GM12875 (cell line): ENCODE measurements at regions not wholly inside any gene's neighbourhood (a gene's known extent, or its start where the extent isn't known, plus 50 kb on each side); places are given as distances from the start of the nearest gene placed in this dataset.
"Not testable (repeated sequence)": the region's sequence is repeated elsewhere in the genome, so short reads cannot be mapped to it uniquely, and the experiment has no call there.

Source experiments
- H3K4me3 ChIP-seq: one replicate; pipeline ENCODE4 v1.5.1; 2011; ENCODE audit warnings: low read depth, low read length, control low read depth
- TF ChIP-seq, protein P1 (sequence below): IDR thresholded peaks from 2 replicates; pipeline ENCODE4 v1.5.1; 2011; ENCODE audit warnings: low read depth, mild to moderate bottlenecking, control low read depth, inconsistent platforms, low read length, moderate library complexity, borderline replicate concordance; ENCODE audit not compliant: insufficient read depth

DNA sequence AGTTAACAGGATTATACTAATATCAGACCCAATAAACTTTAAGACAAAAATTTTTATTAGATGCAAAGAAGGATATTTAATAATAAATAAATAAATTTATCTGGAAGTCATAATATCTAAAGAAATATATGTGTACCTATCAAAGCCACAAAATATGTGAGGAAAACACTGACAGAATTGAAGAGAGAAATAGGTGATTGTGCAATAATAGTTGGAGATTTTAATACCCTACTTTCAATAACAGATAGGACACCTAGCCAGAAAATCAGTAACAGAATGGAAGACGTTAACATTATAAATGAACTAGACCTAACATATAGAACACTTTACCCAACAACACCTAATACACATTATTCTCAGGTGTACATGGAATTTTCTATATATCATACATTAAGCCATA is 541.4 kb upstream of the SMC2 start:
- TF ChIP-seq, protein P1, sequence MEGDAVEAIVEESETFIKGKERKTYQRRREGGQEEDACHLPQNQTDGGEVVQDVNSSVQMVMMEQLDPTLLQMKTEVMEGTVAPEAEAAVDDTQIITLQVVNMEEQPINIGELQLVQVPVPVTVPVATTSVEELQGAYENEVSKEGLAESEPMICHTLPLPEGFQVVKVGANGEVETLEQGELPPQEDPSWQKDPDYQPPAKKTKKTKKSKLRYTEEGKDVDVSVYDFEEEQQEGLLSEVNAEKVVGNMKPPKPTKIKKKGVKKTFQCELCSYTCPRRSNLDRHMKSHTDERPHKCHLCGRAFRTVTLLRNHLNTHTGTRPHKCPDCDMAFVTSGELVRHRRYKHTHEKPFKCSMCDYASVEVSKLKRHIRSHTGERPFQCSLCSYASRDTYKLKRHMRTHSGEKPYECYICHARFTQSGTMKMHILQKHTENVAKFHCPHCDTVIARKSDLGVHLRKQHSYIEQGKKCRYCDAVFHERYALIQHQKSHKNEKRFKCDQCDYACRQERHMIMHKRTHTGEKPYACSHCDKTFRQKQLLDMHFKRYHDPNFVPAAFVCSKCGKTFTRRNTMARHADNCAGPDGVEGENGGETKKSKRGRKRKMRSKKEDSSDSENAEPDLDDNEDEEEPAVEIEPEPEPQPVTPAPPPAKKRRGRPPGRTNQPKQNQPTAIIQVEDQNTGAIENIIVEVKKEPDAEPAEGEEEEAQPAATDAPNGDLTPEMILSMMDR: no peak
- no peak overlapping the region for H3K4me3 ChIP-seq

DNA sequence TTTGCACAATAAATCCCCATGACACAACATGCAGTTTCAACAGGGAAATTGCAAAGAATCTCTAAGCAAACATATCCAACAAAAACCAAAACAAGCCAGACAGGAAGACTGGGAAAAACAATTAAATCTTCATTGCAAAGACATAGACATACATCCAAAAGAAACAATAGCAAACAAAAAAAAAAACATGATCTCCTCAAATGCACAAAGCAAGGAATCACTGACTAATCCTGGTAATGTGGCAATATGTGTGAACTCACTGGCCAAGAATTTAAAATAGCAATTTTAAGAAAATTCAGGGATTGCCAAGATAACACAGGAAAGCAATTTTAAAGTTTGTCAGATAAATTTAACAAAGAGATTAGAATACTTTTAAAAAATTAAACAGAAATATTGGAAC is 520.1 kb upstream of the SMC2 start:
- TF ChIP-seq, protein P1: no peak
- no peak overlapping the region for H3K4me3 ChIP-seq

DNA sequence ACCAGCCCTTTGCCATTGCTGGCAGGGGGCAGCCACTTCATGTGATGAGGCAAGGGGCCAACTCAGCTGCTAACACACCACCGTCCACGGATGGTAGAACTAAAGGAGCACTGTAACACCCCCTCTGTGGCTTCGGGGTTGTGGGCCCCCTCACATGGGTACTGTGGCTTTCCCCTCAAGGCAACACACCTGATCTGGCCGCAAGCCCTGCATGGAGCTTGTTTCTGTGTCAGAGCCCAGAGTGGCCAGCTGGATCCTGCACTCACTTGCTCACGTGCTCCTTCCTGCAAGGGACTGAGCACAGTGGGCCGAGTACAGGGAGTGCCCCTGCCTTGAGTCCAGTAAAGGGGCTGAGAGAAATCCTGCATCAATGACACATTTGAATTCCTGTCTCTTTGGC is 507.4 kb upstream of the SMC2 start:
- H3K4me3 ChIP-seq: no peak overlapping the region
- TF ChIP-seq, protein P1: no peak

DNA sequence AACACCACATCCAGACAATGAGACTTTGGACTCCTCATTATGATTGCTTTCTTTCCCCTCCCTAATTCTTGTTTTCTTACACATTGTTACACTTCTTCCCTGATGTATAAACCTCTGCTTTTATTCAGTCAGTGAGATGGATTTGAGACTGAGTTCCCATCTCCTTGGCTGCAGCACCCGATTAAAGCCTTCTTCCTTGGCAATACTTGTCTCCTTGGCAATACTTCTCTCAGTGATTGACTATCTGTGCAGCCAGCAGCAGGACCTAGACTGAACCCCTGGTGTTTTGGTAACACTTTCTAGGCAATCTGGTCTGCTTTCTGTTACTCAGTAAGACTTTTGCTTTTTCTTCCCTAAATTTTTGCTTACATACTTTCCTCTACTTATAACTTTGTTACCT is 492.8 kb upstream of the SMC2 start:
- no peak overlapping the region for H3K4me3 ChIP-seq
- TF ChIP-seq, protein P1: no peak

DNA sequence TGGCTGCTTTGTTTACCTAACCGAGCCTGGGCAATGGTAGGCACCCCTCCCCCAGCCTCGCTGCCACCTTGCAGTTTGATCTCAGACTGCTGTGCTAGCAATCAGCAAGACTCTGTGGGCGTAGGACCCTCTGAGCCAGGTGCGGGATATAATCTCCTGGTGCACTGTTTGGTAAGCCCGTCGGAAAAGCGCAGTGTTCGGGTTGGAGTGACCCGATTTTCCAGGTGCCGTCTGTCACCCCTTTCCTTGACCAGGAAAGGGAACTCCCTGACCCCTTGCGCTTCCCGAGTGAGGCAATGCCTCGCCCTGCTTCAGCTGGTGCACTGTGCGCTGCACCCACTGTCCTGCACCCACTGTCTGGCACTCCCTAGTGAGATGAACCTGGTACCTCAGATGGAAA is 482.2 kb upstream of the SMC2 start:
- not testable (repeated sequence) for H3K4me3 ChIP-seq

DNA sequence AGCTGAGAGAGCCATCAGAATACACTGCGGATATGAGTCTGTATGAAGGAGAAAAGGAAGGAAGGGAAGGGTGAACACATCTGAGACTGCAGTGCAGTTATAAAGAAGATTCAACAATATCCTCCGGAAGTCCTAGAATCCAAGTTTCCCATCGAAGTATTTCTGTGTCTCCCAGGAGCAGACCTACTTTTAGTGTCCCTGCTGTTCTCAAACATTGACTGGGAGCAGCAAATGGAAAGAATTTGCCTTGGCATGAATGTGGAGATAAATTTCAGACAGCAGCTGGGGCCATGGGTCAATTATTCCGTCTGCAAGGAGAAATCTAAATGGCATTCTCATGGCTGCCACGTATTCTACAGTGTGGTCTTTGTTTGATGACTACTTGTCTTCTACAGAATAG is 478.1 kb upstream of the SMC2 start:
- H3K4me3 ChIP-seq: no peak overlapping the region
- TF ChIP-seq, protein P1: no peak

DNA sequence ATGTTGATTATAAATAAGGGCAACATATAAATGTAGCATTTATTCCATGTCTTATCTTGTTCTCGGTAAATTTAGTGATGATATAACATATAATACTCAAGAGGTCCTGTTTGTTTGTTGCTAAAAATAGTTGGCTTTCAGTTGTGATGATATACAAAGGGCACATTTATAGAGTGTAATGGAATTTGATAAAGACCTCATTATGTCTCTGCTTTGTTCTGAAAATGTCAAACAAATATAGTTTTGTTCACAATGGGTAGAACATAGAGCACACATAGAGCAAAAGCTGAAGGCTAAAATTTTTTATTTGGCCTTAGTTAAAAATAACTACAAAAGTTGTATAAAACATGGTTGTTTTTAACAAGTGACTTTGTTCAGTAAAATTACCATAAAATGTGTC is 477.1 kb upstream of the SMC2 start:
- no peak overlapping the region for H3K4me3 ChIP-seq
- TF ChIP-seq, protein P1: no peak

DNA sequence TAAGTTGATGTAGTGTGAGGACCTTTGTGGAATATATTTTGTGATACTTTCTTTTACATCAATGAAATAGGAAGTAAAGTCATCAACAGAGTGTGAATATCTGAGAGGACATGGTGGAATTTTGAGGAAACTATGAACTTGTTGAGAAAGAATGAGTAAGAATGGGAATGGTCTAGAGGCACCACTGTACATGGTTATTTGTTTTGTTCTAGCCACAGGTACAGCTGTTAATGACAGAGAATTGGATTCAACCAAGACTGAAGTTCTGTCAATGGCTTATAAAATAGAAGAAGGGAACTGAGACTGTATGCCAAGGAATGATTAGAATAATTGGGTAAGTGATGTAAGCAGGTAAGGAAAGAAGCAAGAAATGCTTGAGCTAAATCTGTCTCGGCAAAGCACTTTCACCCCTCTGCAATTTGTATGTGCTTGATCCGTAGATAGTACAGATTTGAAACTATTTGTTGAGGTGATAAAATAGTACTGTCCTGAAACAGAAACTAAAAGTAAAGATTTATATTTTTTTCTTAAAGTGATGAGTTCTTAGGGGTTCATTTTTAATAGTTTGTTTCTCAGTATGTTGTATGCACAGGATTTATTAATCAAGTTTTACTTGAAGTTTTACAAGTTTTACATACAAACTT is 468.8 kb upstream of the SMC2 start:
- H3K4me3 ChIP-seq: no peak overlapping the region
- TF ChIP-seq, protein P1: no peak
